ENCODE measurements at regions not wholly inside any gene's neighbourhood (a gene's known extent, or its start where the extent isn't known, plus 50 kb on each side); places are given as distances from the start of the nearest gene placed in this dataset.

- Histone ChIP-seq H3K4me3 (ENCODE audit: low read depth in 2 of 2, low read length in 1 of 2) (no peak overlapping the region), H3K4me2 (no peak overlapping the region), H4K20me1 (ENCODE audit: insufficient read depth) (no peaks in the 10 kb centered on the region), H3K27ac (ENCODE audit: low read depth in 2 of 2, low read length in 1 of 2) (no peak overlapping the region; a peak in 1 of 4 replicates), H3K27me3 (ENCODE audit: insufficient read depth) (no peaks in the 10 kb centered on the region), H3F3A (replicated peaks; ENCODE audit: insufficient read depth) (no peaks in the 10 kb centered on the region), H3K4me1 (ENCODE audit: control insufficient read depth in 1 of 2, insufficient read depth in 2 of 2, low read depth in 1 of 2, low read length in 1 of 2) (peaks cover 8 to 10% of the 10 kb centered on the region in 2 experiments; a peak in 3 of 4 replicates), H3K36me3 (replicated peaks in 1 of 2; ENCODE audit: control insufficient read depth in 1 of 2, insufficient read depth in 2 of 2, low read length in 1 of 2) (no peaks in the 10 kb centered on the region), H3K9me3 (no peaks in the 10 kb centered on the region), H2AFZ (ENCODE audit: low read depth) (no peak overlapping the region), H3K79me2 (ENCODE audit: insufficient read depth) (no peaks in the 10 kb centered on the region), H3K9ac (no peak overlapping the region), H3K9me2 (no peaks in the 10 kb centered on the region)
- no peak for DNase-seq
- POLR2A ChIA-PET: no interaction called here
- CTCF ChIA-PET: no interaction called here
- 92% methylated on average over 6 of the region's 6 CpGs for WGBS (ENCODE audit: low lambda C conversion rate)
- TF ChIP-seq EP300 (IDR thresholded peaks at IDR 0.05; ENCODE audit: borderline replicate concordance in 1 of 2, low read depth in 1 of 2, low read length in 1 of 2) (no peak), GATA2 (CRISPR knock-in tag; IDR thresholded peaks at IDR 0.05) (no peak), NFIC (IDR thresholded peaks at IDR 0.05; ENCODE audit: borderline replicate concordance) (no peak), FOXM1 (IDR thresholded peaks at IDR 0.05; ENCODE audit: low read depth) (no peak), JUND (IDR thresholded peaks at IDR 0.05) (no peak), USF1 (IDR thresholded peaks at IDR 0.05; ENCODE audit: borderline replicate concordance, low read depth) (no peak)
These were observed 204.7 kb downstream of the SPRY1 start for GRCh38 chr4:123600987-123601904.

DNA sequence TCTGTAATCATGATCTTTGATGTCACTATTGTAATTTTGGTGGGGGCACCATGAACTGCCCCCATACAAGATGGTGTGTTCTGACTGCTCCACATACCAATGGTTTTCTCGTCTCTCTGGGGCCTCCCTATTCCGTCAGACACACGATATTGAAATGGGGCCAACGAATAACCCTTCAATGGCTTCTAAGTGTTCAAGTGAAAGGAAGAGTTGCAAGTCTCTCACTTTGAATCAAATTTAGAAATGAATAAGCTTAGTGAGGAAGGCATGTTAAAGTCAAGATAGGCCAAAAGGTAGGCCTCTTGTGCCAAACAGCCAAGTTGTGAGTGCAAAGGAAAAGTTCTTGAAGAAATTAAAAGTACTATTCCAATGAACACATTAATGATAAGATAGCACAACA is 205.4 kb downstream of the SPRY1 start:
- CTCF ChIA-PET: no interaction called here
- Histone ChIP-seq H3K9me2 (no peaks in the 10 kb centered on the region), H3K79me2 (ENCODE audit: insufficient read depth) (no peaks in the 10 kb centered on the region)

More for the DNA sequence above, 205.4 kb downstream of the SPRY1 start:
- Histone ChIP-seq H3K27ac (ENCODE audit: low read depth in 2 of 2, low read length in 1 of 2) (no peak overlapping the region), H3K36me3 (replicated peaks in 1 of 2; ENCODE audit: control insufficient read depth in 1 of 2, insufficient read depth in 2 of 2, low read length in 1 of 2) (no peaks in the 10 kb centered on the region), H3K4me1 (ENCODE audit: control insufficient read depth in 1 of 2, insufficient read depth in 2 of 2, low read depth in 1 of 2, low read length in 1 of 2) (peaks cover 8 to 10% of the 10 kb centered on the region in 2 experiments; a peak in 3 of 4 replicates), H3F3A (replicated peaks; ENCODE audit: insufficient read depth) (no peaks in the 10 kb centered on the region), H3K9ac (no peak overlapping the region), H3K9me3 (no peaks in the 10 kb centered on the region), H3K4me2 (no peak overlapping the region), H3K27me3 (ENCODE audit: insufficient read depth) (no peaks in the 10 kb centered on the region), H4K20me1 (ENCODE audit: insufficient read depth) (no peaks in the 10 kb centered on the region), H2AFZ (ENCODE audit: low read depth) (no peak overlapping the region), H3K4me3 (ENCODE audit: low read depth in 2 of 2, low read length in 1 of 2) (no peak overlapping the region)
- DNase-seq: no peak
- no peak for TF ChIP-seq RXRA (IDR thresholded peaks at IDR 0.05; ENCODE audit: borderline replicate concordance, low read depth)
- no peak for TF ChIP-seq TEAD4 (IDR thresholded peaks at IDR 0.05; ENCODE audit: borderline replicate concordance, insufficient read depth)
- TF ChIP-seq CHD2 (IDR thresholded peaks at IDR 0.05; ENCODE audit: low read length, partially characterized antibody): no peak
- no peak for TF ChIP-seq EZH2phosphoT487 (IDR thresholded peaks at IDR 0.05; ENCODE audit: borderline replicate concordance, low read depth)
- no peak for TF ChIP-seq SIN3A (IDR thresholded peaks at IDR 0.05; ENCODE audit: borderline replicate concordance, low read depth, low read length)
- TF ChIP-seq POLR2AphosphoS5 (IDR thresholded peaks at IDR 0.05; ENCODE audit: low read depth, low read length): no peak
- no peak for TF ChIP-seq YY1 (IDR thresholded peaks at IDR 0.05; ENCODE audit: low read depth)
- no peak for TF ChIP-seq USF1 (IDR thresholded peaks at IDR 0.05; ENCODE audit: borderline replicate concordance, low read depth)
- WGBS (ENCODE audit: low lambda C conversion rate): 98% methylated on average over 4 of the region's 4 CpGs
- POLR2A ChIA-PET: no interaction called here

All from SK-N-SH (cell line).